Type B pancreatic cell (in vitro differentiated cells): ENCODE measurements at regions not wholly inside any gene's neighbourhood (a gene's known extent, or its start where the extent isn't known, plus 50 kb on each side); places are given as distances from the start of the nearest gene placed in this dataset.

ENCODE experiments used
- DNase-seq: peaks from one replicate; pipeline ENCODE4 v3.0.0; 2021; ENCODE audit warnings: mixed read lengths; ENCODE audit not compliant: unreplicated experiment; ENCODE audit errors: extremely low spot score
- H3K27ac Mint-ChIP-seq: 2 replicates; pipeline ENCODE4 v1.8.0; 2021; ENCODE audit warnings: mild to moderate bottlenecking, mixed read lengths
- H3K27me3 Mint-ChIP-seq: 2 replicates; pipeline ENCODE4 v1.8.0; 2021; ENCODE audit warnings: mixed read lengths
- H3K36me3 Mint-ChIP-seq: 2 replicates; pipeline ENCODE4 v1.8.0; 2021; ENCODE audit warnings: mixed read lengths
- H3K4me1 Mint-ChIP-seq: one replicate; pipeline ENCODE4 v1.8.0; 2021; ENCODE audit warnings: mixed read lengths; ENCODE audit not compliant: unreplicated experiment
- H3K4me3 Mint-ChIP-seq: 2 replicates; pipeline ENCODE4 v1.8.0; 2021; ENCODE audit warnings: mild to moderate bottlenecking, mixed read lengths
- H3K9me3 Mint-ChIP-seq: 2 replicates; pipeline ENCODE4 v1.8.0; 2021; ENCODE audit warnings: mixed read lengths
- CTCF ChIP-seq: fragments of 200-600 bp; sonication (generic); conservative IDR thresholded peaks from 2 replicates; pipeline ENCODE4 v1.5.0; 2021; ENCODE audit warnings: antibody characterized with exemption, mild to moderate bottlenecking

GRCh38 chr5:31107091-31107518 is 86.4 kb upstream of the CDH6 start:
- no peak for TF ChIP-seq CTCF
- Mint-ChIP-seq H3K27me3 (no peaks in the 10 kb centered on the region), H3K27ac (no peak overlapping the region), H3K9me3 (no peaks in the 10 kb centered on the region), H3K4me1 (peaks cover 28% of the 10 kb centered on the region), H3K36me3 (no peaks in the 10 kb centered on the region), H3K4me3 (no peak overlapping the region)
- DNase-seq: no peak

- Mint-ChIP-seq H3K4me3 (no peak overlapping the region), H3K4me1 (peaks cover 28% of the 10 kb centered on the region), H3K36me3 (no peaks in the 10 kb centered on the region), H3K27ac (no peak overlapping the region), H3K27me3 (no peaks in the 10 kb centered on the region), H3K9me3 (no peaks in the 10 kb centered on the region)
- TF ChIP-seq CTCF: no peak
- no peak for DNase-seq
Observed at GRCh38 chr5:31106691-31107090, 86.8 kb upstream of the CDH6 start.

- Mint-ChIP-seq H3K27ac (no peak overlapping the region), H3K4me3 (no peak overlapping the region), H3K9me3 (no peaks in the 10 kb centered on the region), H3K27me3 (no peaks in the 10 kb centered on the region), H3K4me1 (peaks cover 28% of the 10 kb centered on the region), H3K36me3 (no peaks in the 10 kb centered on the region)
- TF ChIP-seq CTCF: no peak
- no peak for DNase-seq
Observed at GRCh38 chr5:31106278-31106677, 87.2 kb upstream of the CDH6 start.

GRCh38 chr5:31104775-31105174 is 88.7 kb upstream of the CDH6 start:
- no peaks in the 10 kb centered on the region for H3K9me3 Mint-ChIP-seq
- peaks cover 28% of the 10 kb centered on the region for H3K4me1 Mint-ChIP-seq
- no peak overlapping the region for H3K27ac Mint-ChIP-seq

GRCh38 chr5:31100781-31101310 is 92.6 kb upstream of the CDH6 start:
- no peak overlapping the region for H3K4me3 Mint-ChIP-seq
- no peak for TF ChIP-seq CTCF
- no peaks in the 10 kb centered on the region for H3K9me3 Mint-ChIP-seq
- peaks cover 8% of the 10 kb centered on the region for H3K4me1 Mint-ChIP-seq
- H3K27me3 Mint-ChIP-seq: no peaks in the 10 kb centered on the region
- no peak overlapping the region for H3K27ac Mint-ChIP-seq
- DNase-seq: no peak
- no peaks in the 10 kb centered on the region for H3K36me3 Mint-ChIP-seq

More at GRCh38 chr5:31104775-31105174, 88.7 kb upstream of the CDH6 start:
- TF ChIP-seq CTCF: no peak
- Mint-ChIP-seq H3K27me3 (no peaks in the 10 kb centered on the region), H3K36me3 (no peaks in the 10 kb centered on the region), H3K4me3 (no peak overlapping the region)
- no peak for DNase-seq
